GM06990 (cell line): ENCODE measurements at regions not wholly inside any gene's neighbourhood (a gene's known extent, or its start where the extent isn't known, plus 50 kb on each side); places are given as distances from the start of the nearest gene placed in this dataset.

ENCODE experiments used
- DNase-seq: peaks from one replicate; pipeline ENCODE4 v3.0.0-alpha.2; 2011; ENCODE audit not compliant: insufficient read length; ENCODE audit errors: extremely low read depth
- H3K27me3 ChIP-seq: replicated peaks from 2 replicates; pipeline ENCODE4 v1.6.0; 2011; ENCODE audit warnings: low read length; ENCODE audit not compliant: control insufficient read depth, insufficient read depth
- H3K36me3 ChIP-seq: 2 replicates; pipeline ENCODE4 v1.5.1; 2011; ENCODE audit warnings: low read length; ENCODE audit not compliant: control insufficient read depth, insufficient read depth
- H3K4me3 ChIP-seq: replicated peaks from 2 replicates; pipeline ENCODE4 v1.5.1; 2011; ENCODE audit warnings: low read depth, mild to moderate bottlenecking, control low read depth, low read length
- TF ChIP-seq, protein P1 (sequence below): IDR thresholded peaks from 2 replicates; pipeline ENCODE4 v1.5.1; 2011; ENCODE audit warnings: low read length, control low read depth, mild to moderate bottlenecking, inconsistent platforms; ENCODE audit not compliant: insufficient read depth, poor library complexity, severe bottlenecking

DNA sequence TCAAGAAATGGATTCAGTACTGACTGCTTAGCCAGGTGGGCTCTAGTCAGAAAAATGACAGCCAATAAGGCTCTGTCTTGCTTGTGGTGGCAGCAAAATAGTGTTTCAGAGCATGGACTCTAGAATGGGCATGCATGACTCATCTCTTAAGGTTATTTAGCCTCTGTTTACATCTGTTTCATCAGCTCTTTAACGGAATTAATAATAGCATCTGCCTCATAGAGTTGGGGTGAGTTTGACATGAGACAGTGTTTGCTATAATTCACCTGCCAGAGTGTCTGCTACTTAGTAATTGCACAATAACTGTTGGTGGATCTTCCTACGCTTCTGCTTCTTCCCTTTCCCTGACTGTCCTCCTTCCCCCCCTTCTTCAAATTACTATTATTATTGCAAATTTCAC is 350.4 kb upstream of the SEMA6D start:
- no peaks in the 10 kb centered on the region for H3K27me3 ChIP-seq
- DNase-seq, result no peak
- no peaks in the 10 kb centered on the region for H3K36me3 ChIP-seq
- H3K4me3 ChIP-seq, result no peak overlapping the region
- TF ChIP-seq, protein P1, sequence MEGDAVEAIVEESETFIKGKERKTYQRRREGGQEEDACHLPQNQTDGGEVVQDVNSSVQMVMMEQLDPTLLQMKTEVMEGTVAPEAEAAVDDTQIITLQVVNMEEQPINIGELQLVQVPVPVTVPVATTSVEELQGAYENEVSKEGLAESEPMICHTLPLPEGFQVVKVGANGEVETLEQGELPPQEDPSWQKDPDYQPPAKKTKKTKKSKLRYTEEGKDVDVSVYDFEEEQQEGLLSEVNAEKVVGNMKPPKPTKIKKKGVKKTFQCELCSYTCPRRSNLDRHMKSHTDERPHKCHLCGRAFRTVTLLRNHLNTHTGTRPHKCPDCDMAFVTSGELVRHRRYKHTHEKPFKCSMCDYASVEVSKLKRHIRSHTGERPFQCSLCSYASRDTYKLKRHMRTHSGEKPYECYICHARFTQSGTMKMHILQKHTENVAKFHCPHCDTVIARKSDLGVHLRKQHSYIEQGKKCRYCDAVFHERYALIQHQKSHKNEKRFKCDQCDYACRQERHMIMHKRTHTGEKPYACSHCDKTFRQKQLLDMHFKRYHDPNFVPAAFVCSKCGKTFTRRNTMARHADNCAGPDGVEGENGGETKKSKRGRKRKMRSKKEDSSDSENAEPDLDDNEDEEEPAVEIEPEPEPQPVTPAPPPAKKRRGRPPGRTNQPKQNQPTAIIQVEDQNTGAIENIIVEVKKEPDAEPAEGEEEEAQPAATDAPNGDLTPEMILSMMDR, result no peak

DNA sequence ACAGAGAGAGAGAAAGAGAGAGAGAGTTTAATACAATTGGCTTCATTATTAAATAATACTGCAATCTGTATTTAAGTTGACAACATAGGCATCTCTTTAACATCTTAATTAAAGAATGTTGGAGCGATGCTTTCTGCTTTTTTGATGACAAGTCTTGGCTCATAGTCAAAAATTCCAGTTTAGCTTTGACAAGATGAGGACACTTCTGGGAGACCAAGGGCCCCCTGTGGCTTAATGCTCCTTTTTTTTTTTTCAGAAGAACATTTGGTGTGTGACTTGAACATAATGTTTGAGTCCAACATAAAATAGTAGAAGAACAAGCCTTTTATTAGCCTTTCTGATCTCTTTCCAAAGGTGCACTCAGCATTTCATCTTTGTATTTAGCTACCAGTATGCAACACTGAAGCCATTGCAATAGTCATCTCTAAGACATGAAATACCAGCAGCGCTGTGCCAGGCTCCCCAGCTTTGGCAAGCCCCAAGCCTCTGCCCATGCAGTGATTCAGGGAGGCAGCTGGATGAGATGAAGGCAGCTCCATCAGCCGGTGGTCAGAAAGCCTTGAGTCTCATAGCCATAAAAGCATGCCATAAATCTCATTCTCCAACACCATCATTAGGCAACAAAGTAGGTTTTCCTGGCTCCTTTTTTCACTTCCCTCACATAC is 349.4 kb upstream of the SEMA6D start:
- TF ChIP-seq, protein P1, result no peak
- no peak for DNase-seq

DNA sequence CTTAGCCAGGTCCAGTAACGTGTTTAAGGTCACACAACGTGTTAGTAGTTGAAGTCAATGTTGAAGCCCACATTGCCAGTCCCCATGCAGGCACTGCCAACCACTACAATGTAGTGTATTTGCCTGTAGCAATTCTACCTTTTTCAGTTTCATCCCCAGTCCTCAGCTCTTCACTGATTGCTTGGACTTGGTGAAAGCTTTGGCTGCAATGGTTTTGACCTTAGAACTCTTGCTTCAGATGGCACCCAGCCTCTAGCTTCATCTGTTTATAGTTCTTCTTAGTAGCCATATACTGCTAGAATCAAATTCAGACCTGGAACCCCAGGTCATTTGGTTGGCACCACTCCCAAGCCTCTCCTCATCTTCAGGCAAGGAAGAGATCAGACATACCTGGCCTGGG is 345.4 kb upstream of the SEMA6D start:
- Histone ChIP-seq H3K27me3 (no peaks in the 10 kb centered on the region), H3K36me3 (no peaks in the 10 kb centered on the region), H3K4me3 (no peak overlapping the region)
- DNase-seq, result no peak
- TF ChIP-seq, protein P1, result no peak

More for the DNA sequence above, 349.4 kb upstream of the SEMA6D start:
- Histone ChIP-seq H3K36me3 (no peaks in the 10 kb centered on the region), H3K4me3 (no peak overlapping the region), H3K27me3 (no peaks in the 10 kb centered on the region)

DNA sequence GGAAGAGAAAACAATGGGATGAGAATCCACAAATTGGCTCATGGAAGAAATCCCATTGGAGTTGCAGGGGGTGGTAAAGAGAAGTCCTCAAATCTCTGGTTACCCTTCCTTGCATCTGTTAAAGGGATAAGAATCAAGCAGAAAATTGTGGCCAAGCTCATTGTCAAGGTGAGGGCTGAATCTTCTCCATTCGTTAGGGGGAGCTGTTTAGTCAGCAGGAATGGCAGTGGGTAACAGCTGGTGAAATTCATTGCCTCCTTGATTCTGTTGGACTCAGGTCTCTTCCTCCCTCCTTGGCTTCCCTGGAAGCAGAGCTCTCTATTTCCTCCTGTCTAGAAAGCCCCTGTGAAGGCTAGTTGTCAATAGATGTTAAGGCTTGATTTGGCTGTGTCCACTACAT is 343.1 kb upstream of the SEMA6D start:
- no peak for DNase-seq

DNA sequence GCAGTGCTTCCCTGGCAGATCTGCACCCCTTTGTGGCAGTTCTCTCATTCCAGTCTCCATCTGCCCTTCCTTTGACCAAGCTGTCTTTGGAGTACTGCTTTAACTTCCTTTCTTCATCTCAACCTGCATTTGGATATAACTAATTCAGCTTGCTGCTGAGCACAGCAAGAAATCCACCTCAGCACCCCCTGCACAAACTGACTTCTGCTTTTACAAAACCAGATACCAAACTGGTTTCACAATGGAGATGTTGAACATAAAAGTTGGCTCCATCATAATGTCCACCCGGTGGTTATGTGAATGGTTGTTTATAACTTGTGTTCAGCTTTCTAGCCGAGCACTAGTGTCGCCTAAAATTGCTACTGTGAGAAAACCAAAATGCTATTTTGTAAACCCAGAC is 341.1 kb upstream of the SEMA6D start:
- TF ChIP-seq, protein P1, result no peak
- Histone ChIP-seq H3K4me3 (no peak overlapping the region), H3K36me3 (no peaks in the 10 kb centered on the region), H3K27me3 (no peaks in the 10 kb centered on the region)
- DNase-seq, result no peak

More for the DNA sequence above, 343.1 kb upstream of the SEMA6D start:
- no peak overlapping the region for H3K4me3 ChIP-seq
- TF ChIP-seq, protein P1, result peak; percentile 13
- H3K36me3 ChIP-seq, result no peaks in the 10 kb centered on the region
- H3K27me3 ChIP-seq, result no peaks in the 10 kb centered on the region

GRCh38 chr15:47377465-47377864 is 339.8 kb upstream of the SEMA6D start:
- TF ChIP-seq, protein P1, result no peak
- no peak for DNase-seq
- H3K27me3 ChIP-seq, result no peaks in the 10 kb centered on the region
- H3K36me3 ChIP-seq, result no peaks in the 10 kb centered on the region
- no peak overlapping the region for H3K4me3 ChIP-seq
